RWPE2 (cell line): ENCODE measurements at regions not wholly inside any gene's neighbourhood (a gene's known extent, or its start where the extent isn't known, plus 50 kb on each side); places are given as distances from the start of the nearest gene placed in this dataset.

ENCODE experiments used
- ATAC-seq: fragments of 200-7000 bp; cut with Tn5 transposase; 3 replicates; pipeline ENCODE4 v1.9.1; 2021; ENCODE audit warnings: low read depth
- DNase-seq: peaks from one replicate; pipeline ENCODE4 v3.0.0-alpha.2; 2020; ENCODE audit warnings: low spot score
- H3K27ac ChIP-seq: fragments of 450-650 bp; 2 replicates; pipeline ENCODE4 v1.5.1; 2017; ENCODE audit warnings: mild to moderate bottlenecking; ENCODE audit not compliant: poor library complexity, severe bottlenecking
- H3K27me3 ChIP-seq: fragments of 250-450 bp; sonication (Bioruptor Pico); 2 replicates; pipeline ENCODE4 v1.5.1; 2021; ENCODE audit warnings: mild to moderate bottlenecking, moderate library complexity; ENCODE audit not compliant: insufficient read depth, poor library complexity, severe bottlenecking
- H3K36me3 ChIP-seq: fragments of 250-450 bp; sonication (Bioruptor Pico); 2 replicates; pipeline ENCODE4 v1.5.1; 2020; ENCODE audit warnings: low read depth, mild to moderate bottlenecking, moderate library complexity
- H3K4me1 ChIP-seq: fragments of 250-450 bp; sonication (Bioruptor Pico); 2 replicates; pipeline ENCODE4 v1.5.1; 2021; ENCODE audit warnings: mild to moderate bottlenecking, moderate library complexity; ENCODE audit not compliant: insufficient read depth, poor library complexity, severe bottlenecking
- H3K4me3 ChIP-seq: fragments of 250-450 bp; sonication (Bioruptor Pico); 2 replicates; pipeline ENCODE4 v1.5.1; 2021; ENCODE audit warnings: mild to moderate bottlenecking, moderate library complexity; ENCODE audit not compliant: severe bottlenecking
- H3K9me3 ChIP-seq: fragments of 250-450 bp; sonication (Bioruptor Pico); 2 replicates; pipeline ENCODE4 v1.5.1; 2021; ENCODE audit warnings: mild to moderate bottlenecking, moderate library complexity; ENCODE audit not compliant: severe bottlenecking
- CTCF ChIP-seq: fragments of 450-650 bp; IDR thresholded peaks from one replicate; pipeline ENCODE4 v1.5.1; 2017; ENCODE audit warnings: mild to moderate bottlenecking, moderate library complexity; ENCODE audit not compliant: poor library complexity, severe bottlenecking

GRCh38 chr9:120151806-120152205, 428.2 kb downstream of the CDK5RAP2 start:
- no peaks in the 10 kb centered on the region for H3K9me3 ChIP-seq
- no peaks in the 10 kb centered on the region for H3K27me3 ChIP-seq
- H3K4me3 ChIP-seq = no peak overlapping the region
- ATAC-seq (no peak), DNase-seq (no peak)
- no peaks in the 10 kb centered on the region for H3K36me3 ChIP-seq
- TF ChIP-seq CTCF = no peak
- no peaks in the 10 kb centered on the region for H3K4me1 ChIP-seq
- H3K27ac ChIP-seq = no peak overlapping the region

GRCh38 chr9:120151149-120151548, 428.8 kb downstream of the CDK5RAP2 start:
- Histone ChIP-seq H3K9me3 (no peaks in the 10 kb centered on the region), H3K4me3 (no peak overlapping the region), H3K27me3 (no peaks in the 10 kb centered on the region), H3K36me3 (no peaks in the 10 kb centered on the region), H3K4me1 (no peaks in the 10 kb centered on the region), H3K27ac (no peak overlapping the region)
- TF ChIP-seq CTCF = no peak
- no peak for DNase-seq
- ATAC-seq = no peak

GRCh38 chr9:120138955-120139354, 441.0 kb downstream of the CDK5RAP2 start:
- Histone ChIP-seq H3K36me3 (no peaks in the 10 kb centered on the region), H3K9me3 (no peaks in the 10 kb centered on the region), H3K27ac (no peak overlapping the region), H3K4me3 (no peak overlapping the region), H3K27me3 (no peaks in the 10 kb centered on the region), H3K4me1 (no peaks in the 10 kb centered on the region)
- no peak for TF ChIP-seq CTCF
- DNase-seq = no peak
- ATAC-seq = no peak

GRCh38 chr9:120137186-120137840, 442.7 kb downstream of the CDK5RAP2 start:
- no peak overlapping the region for H3K4me3 ChIP-seq
- H3K27ac ChIP-seq = no peak overlapping the region
- no peaks in the 10 kb centered on the region for H3K27me3 ChIP-seq
- ATAC-seq (no peak), DNase-seq (no peak)
- no peaks in the 10 kb centered on the region for H3K4me1 ChIP-seq
- no peaks in the 10 kb centered on the region for H3K9me3 ChIP-seq
- no peaks in the 10 kb centered on the region for H3K36me3 ChIP-seq
- TF ChIP-seq CTCF = no peak

GRCh38 chr9:120136696-120137095, 443.3 kb downstream of the CDK5RAP2 start:
- Histone ChIP-seq H3K4me1 (no peaks in the 10 kb centered on the region), H3K4me3 (no peak overlapping the region), H3K9me3 (no peaks in the 10 kb centered on the region), H3K27ac (no peak overlapping the region), H3K36me3 (no peaks in the 10 kb centered on the region), H3K27me3 (no peaks in the 10 kb centered on the region)
- TF ChIP-seq CTCF = no peak
- ATAC-seq = no peak
- no peak for DNase-seq
